ENCODE measurements at regions not wholly inside any gene's neighbourhood (a gene's known extent, or its start where the extent isn't known, plus 50 kb on each side); places are given as distances from the start of the nearest gene placed in this dataset.

- H3K9me2 ChIP-seq (ENCODE audit: insufficient read depth): 0 out of 2 replicates have a peak, but pooled peaks cover 3% of the 10 kb centered on the region
- H3K9me3 ChIP-seq (ENCODE audit: insufficient read depth, low read depth): no peaks in the 10 kb centered on the region
- no peak overlapping the region for H3K27ac ChIP-seq
- DNase-seq: no peak
- ChIA-PET CTCF (no interaction called here), POLR2A (ENCODE audit: unreplicated experiment) (no interaction called here)
- no peaks in the 10 kb centered on the region for H4K20me1 ChIP-seq (ENCODE audit: insufficient read depth)
- no peak overlapping the region for H3K4me3 ChIP-seq
- H2AFZ ChIP-seq: no peak overlapping the region
- no peak overlapping the region for H3K4me2 ChIP-seq
- H3K36me3 ChIP-seq (ENCODE audit: low read depth): no peaks in the 10 kb centered on the region
- H3K27me3 ChIP-seq (ENCODE audit: insufficient read depth, low read depth): peaks cover 80% of the 10 kb centered on the region
- no TSS peak for BruUV-seq (replicated peaks)
- intact Hi-C loops (cut with micrococcal nuclease; ENCODE audit: unreplicated experiment): no loop called here
- no peaks in the 10 kb centered on the region for H3F3A ChIP-seq (ENCODE audit: insufficient read depth, low read depth)
- H3K79me2 ChIP-seq (ENCODE audit: low read depth): no peaks in the 10 kb centered on the region
- TF ChIP-seq CTCF (conservative IDR thresholded peaks at IDR 0.05): no peak
- H3K4me1 ChIP-seq (replicated peaks; ENCODE audit: insufficient read depth): no peaks in the 10 kb centered on the region
Measured at GRCh38 chr14:76580967-76581366, 180.3 kb upstream of the VASH1 start.

- H3F3A ChIP-seq (ENCODE audit: insufficient read depth, low read depth): no peaks in the 10 kb centered on the region
- no peaks in the 10 kb centered on the region for H4K20me1 ChIP-seq (ENCODE audit: insufficient read depth)
- H3K4me3 ChIP-seq: no peak overlapping the region
- TF ChIP-seq EZH2 (IDR thresholded peaks at IDR 0.05; ENCODE audit: low read depth) (no peak), CTCF (conservative IDR thresholded peaks at IDR 0.05) (no peak)
- BruUV-seq (replicated peaks): no TSS peak
- CTCF ChIA-PET: no interaction called here
- H3K36me3 ChIP-seq (ENCODE audit: low read depth): no peaks in the 10 kb centered on the region
- H3K9me2 ChIP-seq (ENCODE audit: insufficient read depth): 0 out of 2 replicates have a peak, but pooled peaks cover 3% of the 10 kb centered on the region
- no peak for DNase-seq
- no peaks in the 10 kb centered on the region for H3K4me1 ChIP-seq (replicated peaks; ENCODE audit: insufficient read depth)
- POLR2A ChIA-PET (ENCODE audit: unreplicated experiment): no interaction called here
- no peak overlapping the region for H2AFZ ChIP-seq
- no peaks in the 10 kb centered on the region for H3K9me3 ChIP-seq (ENCODE audit: insufficient read depth, low read depth)
- no peak overlapping the region for H3K27ac ChIP-seq
- peaks cover 80% of the 10 kb centered on the region for H3K27me3 ChIP-seq (ENCODE audit: insufficient read depth, low read depth)
- intact Hi-C loops (cut with micrococcal nuclease; ENCODE audit: unreplicated experiment): no loop called here
- no peaks in the 10 kb centered on the region for H3K79me2 ChIP-seq (ENCODE audit: low read depth)
- H3K4me2 ChIP-seq: no peak overlapping the region
Measured at GRCh38 chr14:76581592-76581991, 179.7 kb upstream of the VASH1 start.

GRCh38 chr14:76582447-76582846, 178.8 kb upstream of the VASH1 start:
- H3K9me2 ChIP-seq (ENCODE audit: insufficient read depth): 0 out of 2 replicates have a peak, but pooled peaks cover 3% of the 10 kb centered on the region
- H3K9me3 ChIP-seq (ENCODE audit: insufficient read depth, low read depth): no peaks in the 10 kb centered on the region
- DNase-seq: no peak
- H3K4me3 ChIP-seq: no peak overlapping the region
- intact Hi-C loops (cut with micrococcal nuclease; ENCODE audit: unreplicated experiment): no loop called here
- no peaks in the 10 kb centered on the region for H3F3A ChIP-seq (ENCODE audit: insufficient read depth, low read depth)
- H3K79me2 ChIP-seq (ENCODE audit: low read depth): no peaks in the 10 kb centered on the region
- H3K36me3 ChIP-seq (ENCODE audit: low read depth): no peaks in the 10 kb centered on the region
- no peak overlapping the region for H3K4me2 ChIP-seq
- CTCF ChIA-PET: no interaction called here
- TF ChIP-seq EZH2 (IDR thresholded peaks at IDR 0.05; ENCODE audit: low read depth) (no peak), CTCF (conservative IDR thresholded peaks at IDR 0.05) (no peak)
- peaks cover 76% of the 10 kb centered on the region for H3K27me3 ChIP-seq (ENCODE audit: insufficient read depth, low read depth)
- H3K27ac ChIP-seq: no peak overlapping the region
- H4K20me1 ChIP-seq (ENCODE audit: insufficient read depth): no peaks in the 10 kb centered on the region
- H2AFZ ChIP-seq: no peak overlapping the region
- BruUV-seq (replicated peaks): no TSS peak
- no peaks in the 10 kb centered on the region for H3K4me1 ChIP-seq (replicated peaks; ENCODE audit: insufficient read depth)
- POLR2A ChIA-PET (ENCODE audit: unreplicated experiment): no interaction called here

Measured in PC-9 (cell line).